T-helper 2 cell (primary cell): ENCODE measurements at regions not wholly inside any gene's neighbourhood (a gene's known extent, or its start where the extent isn't known, plus 50 kb on each side); places are given as distances from the start of the nearest gene placed in this dataset.

Experiments used
- DNase-seq, 5 experiments: peaks; one replicate each; pipeline versions ENCODE4 v3.0.0 to v3.0.0-alpha.2; 2012 to 2022

DNA sequence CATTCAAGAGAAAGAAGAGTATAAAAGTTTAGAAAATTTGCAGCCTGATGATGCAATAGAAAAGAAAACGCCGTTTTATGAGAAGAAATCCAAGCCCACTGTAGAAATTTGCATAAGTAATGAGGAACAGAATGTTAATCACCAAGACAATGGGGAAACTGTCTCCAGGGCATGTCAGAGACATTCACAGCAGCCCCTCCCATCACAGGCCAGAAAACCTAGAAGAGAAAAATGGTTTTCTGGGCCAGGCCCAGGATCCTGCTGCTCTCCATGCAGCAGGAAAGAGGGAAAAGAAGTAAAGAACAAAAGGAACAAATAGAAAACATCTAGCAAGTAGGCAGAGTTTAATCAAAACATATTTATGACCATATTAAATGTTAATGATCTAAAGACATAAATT is 119.0 kb downstream of the ANKRD50 start:
- DNase-seq: no peak

DNA sequence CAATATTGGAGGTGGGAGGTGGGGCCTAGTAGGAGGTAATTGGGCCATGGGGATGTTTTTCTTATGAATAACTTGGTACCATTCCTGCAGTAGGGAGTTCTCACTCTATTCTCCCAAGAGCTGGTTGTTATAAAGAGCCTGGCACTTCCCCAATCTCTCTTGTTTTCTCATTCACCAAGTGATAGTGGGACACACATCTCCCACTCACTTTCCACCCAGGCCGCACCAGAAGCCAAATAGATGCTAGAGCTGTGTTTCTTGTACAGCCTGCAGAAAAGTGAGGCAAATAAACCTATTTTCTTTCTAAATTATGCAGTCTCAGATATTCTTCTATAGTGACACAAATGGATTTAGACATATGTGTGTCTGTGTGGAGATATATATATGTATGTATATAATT is 117.6 kb downstream of the ANKRD50 start:
- DNase-seq: no peak

DNA sequence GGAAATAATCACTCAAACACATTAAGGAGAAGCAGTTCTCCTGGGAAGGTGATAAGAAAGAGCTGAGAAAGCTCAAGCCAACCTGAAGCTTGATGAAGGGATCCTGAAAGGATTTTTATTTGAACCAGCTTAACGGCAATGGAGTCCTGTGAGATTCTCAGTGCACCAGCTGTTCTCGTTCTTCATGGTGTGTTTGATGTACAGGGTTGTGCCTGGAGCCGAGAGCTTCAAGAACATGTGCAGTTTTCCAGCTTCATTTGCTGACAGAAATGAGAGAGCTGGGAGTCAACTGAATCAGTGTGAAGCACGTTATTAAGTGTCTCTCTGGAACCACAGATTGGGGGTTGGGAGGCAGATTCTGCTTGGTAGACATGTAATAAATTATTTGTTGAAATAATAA is 115.7 kb downstream of the ANKRD50 start:
- no peak for DNase-seq

DNA sequence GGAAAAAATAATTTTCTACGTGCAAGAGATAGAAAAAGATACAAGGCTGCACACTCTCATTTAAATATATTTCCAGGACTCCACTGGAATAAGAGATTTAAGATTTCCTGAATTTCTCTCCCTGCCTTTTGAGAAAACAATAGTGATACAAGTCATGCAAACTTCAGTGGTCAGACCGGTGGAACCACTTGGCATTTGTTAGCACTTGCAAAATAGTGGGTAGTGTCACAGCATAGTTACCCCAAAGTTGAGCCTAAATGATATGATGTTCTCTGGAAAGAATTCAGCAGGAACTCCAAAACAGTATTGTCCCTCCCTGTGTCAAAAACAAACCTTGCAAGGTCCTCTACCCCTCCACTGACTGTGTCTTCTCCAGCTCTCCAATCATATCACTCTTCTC is 102.3 kb downstream of the ANKRD50 start:
- no peak for DNase-seq
